ENCODE measurements at regions not wholly inside any gene's neighbourhood (a gene's known extent, or its start where the extent isn't known, plus 50 kb on each side); places are given as distances from the start of the nearest gene placed in this dataset.
"Not testable (repeated sequence)": the region's sequence is repeated elsewhere in the genome, so short reads cannot be mapped to it uniquely, and the experiment has no call there.

GRCh38 chr13:111630406-111630805 lies 310.0 kb downstream of the TEX29 start:
- H3K9me3 ChIP-seq = no peaks in the 10 kb centered on the region
- no peaks in the 10 kb centered on the region for H3K36me3 ChIP-seq
- intact Hi-C loops (cut with DNase I) = no loop called here
- DNase-seq = no peak
- no peak for TF ChIP-seq CTCF (IDR thresholded peaks at IDR 0.05)
- TF ChIP-seq POLR2A (IDR thresholded peaks at IDR 0.05) = no peak
- H3K4me3 ChIP-seq = no peak overlapping the region
- no peaks in the 10 kb centered on the region for H3K4me1 ChIP-seq
- no peak overlapping the region for H3K27ac ChIP-seq
- no peaks in the 10 kb centered on the region for H3K27me3 ChIP-seq
- WGBS, 2 donors = 60 to 68% methylated on average over 11 of the region's 11 CpGs

- H3K27me3 ChIP-seq; H3K4me1 ChIP-seq; H3K4me3 ChIP-seq; DNase-seq; intact Hi-C loops (cut with DNase I); H3K36me3 ChIP-seq; H3K27ac ChIP-seq; H3K9me3 ChIP-seq: not testable (repeated sequence)
- 67 to 83% methylated on average over 1 to 2 of the region's 5 CpGs for WGBS, 2 donors
Measured at GRCh38 chr13:111631271-111631670, 310.8 kb downstream of the TEX29 start.

- H3K27ac ChIP-seq = no peak overlapping the region
- H3K4me3 ChIP-seq = no peak overlapping the region
- H3K9me3 ChIP-seq = no peaks in the 10 kb centered on the region
- 25 to 37% methylated on average over 3 to 4 of the region's 9 CpGs for WGBS, 2 donors
- intact Hi-C loops (cut with DNase I) = no loop called here
- no peak for DNase-seq
- H3K36me3 ChIP-seq = no peaks in the 10 kb centered on the region
- TF ChIP-seq POLR2A (IDR thresholded peaks at IDR 0.05) = no peak
- no peak for TF ChIP-seq CTCF (IDR thresholded peaks at IDR 0.05)
- H3K4me1 ChIP-seq = no peaks in the 10 kb centered on the region
- peaks cover 0 to 3% (median 0%) of the 10 kb centered on the region in 4 donors for H3K27me3 ChIP-seq
Measured at GRCh38 chr13:111632906-111633305, 312.5 kb downstream of the TEX29 start.

GRCh38 chr13:111633401-111633800 lies 313.0 kb downstream of the TEX29 start:
- WGBS, 2 donors = 67 to 73% methylated on average over 4 of the region's 4 CpGs
- no peak for DNase-seq
- H3K27ac ChIP-seq = no peak overlapping the region
- TF ChIP-seq CTCF (IDR thresholded peaks at IDR 0.05) (no peak), POLR2A (IDR thresholded peaks at IDR 0.05) (no peak)
- intact Hi-C loops (cut with DNase I) = no loop called here
- H3K27me3 ChIP-seq = peaks cover 0 to 3% (median 0%) of the 10 kb centered on the region in 4 donors
- no peaks in the 10 kb centered on the region for H3K36me3 ChIP-seq
- no peaks in the 10 kb centered on the region for H3K9me3 ChIP-seq
- H3K4me3 ChIP-seq = no peak overlapping the region
- no peaks in the 10 kb centered on the region for H3K4me1 ChIP-seq

- no peak overlapping the region for H3K4me3 ChIP-seq
- no peaks in the 10 kb centered on the region for H3K4me1 ChIP-seq
- no peaks in the 10 kb centered on the region for H3K9me3 ChIP-seq
- no peak for DNase-seq
- 80 to 84% methylated on average over 8 of the region's 8 CpGs for WGBS, 2 donors
- TF ChIP-seq POLR2A (IDR thresholded peaks at IDR 0.05) (no peak), CTCF (IDR thresholded peaks at IDR 0.05) (no peak)
- peaks cover 0 to 3% (median 0%) of the 10 kb centered on the region in 4 donors for H3K27me3 ChIP-seq
- no peak overlapping the region for H3K27ac ChIP-seq
- intact Hi-C loops (cut with DNase I) = no loop called here
- no peaks in the 10 kb centered on the region for H3K36me3 ChIP-seq
Measured at GRCh38 chr13:111634410-111634809, 314.0 kb downstream of the TEX29 start.

- no peaks in the 10 kb centered on the region for H3K9me3 ChIP-seq
- no peak overlapping the region for H3K27ac ChIP-seq
- no peak for TF ChIP-seq CTCF (IDR thresholded peaks at IDR 0.05)
- no peak for TF ChIP-seq POLR2A (IDR thresholded peaks at IDR 0.05)
- H3K4me1 ChIP-seq = no peaks in the 10 kb centered on the region
- intact Hi-C loops (cut with DNase I) = no loop called here
- no peak overlapping the region for H3K4me3 ChIP-seq
- no peaks in the 10 kb centered on the region for H3K36me3 ChIP-seq
- no peak for DNase-seq
- 88 to 91% methylated on average over 9 of the region's 9 CpGs for WGBS, 2 donors
- H3K27me3 ChIP-seq = peaks cover 0 to 3% (median 0%) of the 10 kb centered on the region in 4 donors
Measured at GRCh38 chr13:111636271-111636670, 315.8 kb downstream of the TEX29 start.
